GM21390 (cell line): ENCODE measurements at regions not wholly inside any gene's neighbourhood (a gene's known extent, or its start where the extent isn't known, plus 50 kb on each side); places are given as distances from the start of the nearest gene placed in this dataset.

Source experiments
- ATAC-seq: cut with Tn5 transposase; IDR thresholded peaks from one replicate; pipeline ENCODE4 v1.9.1; 2021; ENCODE audit not compliant: unreplicated experiment

- no peak for ATAC-seq
These were observed 472.5 kb upstream of the PIK3C3 start for GRCh38 chr18:41482501-41482900.

GRCh38 chr18:41466436-41467160 is 488.4 kb upstream of the PIK3C3 start:
- ATAC-seq, result no peak

- no peak for ATAC-seq
These were observed 489.6 kb upstream of the PIK3C3 start for GRCh38 chr18:41465386-41465785.

DNA sequence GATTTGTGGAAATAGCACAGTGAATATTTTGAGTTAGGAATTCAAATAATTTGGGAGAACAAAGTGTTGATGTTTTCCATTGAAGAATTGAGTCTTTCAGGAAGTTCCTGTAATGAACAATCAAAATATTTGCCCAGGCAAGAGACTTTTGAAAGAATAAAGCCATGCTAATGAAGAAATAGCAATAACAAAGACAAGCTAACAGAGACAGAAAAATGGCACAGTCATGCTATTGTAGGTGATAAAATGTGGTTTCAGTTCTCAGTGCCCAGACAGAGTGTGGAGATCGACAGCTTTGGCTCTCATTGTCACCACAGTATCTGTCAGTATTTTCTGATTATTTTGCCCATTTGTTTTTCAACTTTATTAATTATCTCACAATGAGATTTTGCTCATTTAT is 490.8 kb upstream of the PIK3C3 start:
- ATAC-seq, result no peak

DNA sequence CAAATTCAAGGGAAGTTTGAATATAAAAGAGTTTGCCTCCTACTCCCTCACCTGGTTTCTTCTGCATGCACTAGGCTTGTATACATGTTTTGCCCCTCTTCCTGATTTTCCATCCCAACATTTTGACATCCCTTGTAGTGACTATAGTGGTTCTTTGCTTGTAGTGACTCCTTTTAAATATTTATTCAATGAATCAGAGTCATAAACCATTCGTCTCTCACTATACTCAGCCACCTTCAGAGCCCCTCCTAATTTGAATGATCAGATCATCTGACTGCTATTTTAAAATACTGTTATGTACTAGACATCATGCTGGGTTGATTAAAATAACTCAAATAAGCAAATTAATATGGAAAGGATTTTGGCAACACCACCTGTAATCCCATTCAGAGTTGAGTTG is 492.1 kb upstream of the PIK3C3 start:
- no peak for ATAC-seq

DNA sequence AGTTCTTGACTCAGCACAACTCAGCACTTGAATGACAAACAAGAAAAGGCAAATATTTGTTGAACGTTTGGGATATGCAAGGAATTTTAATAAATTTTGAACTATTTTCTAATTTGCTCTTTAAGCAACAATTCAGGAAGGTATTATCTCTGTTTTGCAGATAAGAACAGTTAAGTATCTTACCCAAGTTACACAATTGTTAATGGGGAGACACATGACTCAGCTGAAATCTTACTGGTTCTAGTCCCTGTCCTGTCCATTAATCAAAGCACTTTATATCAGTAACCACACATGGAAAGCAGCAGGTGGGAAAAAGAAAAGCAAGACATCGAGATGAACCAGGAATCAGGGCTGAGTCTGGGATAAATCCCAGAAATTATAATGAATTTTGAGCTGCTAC is 493.9 kb upstream of the PIK3C3 start:
- no peak for ATAC-seq

GRCh38 chr18:41459656-41460055 is 495.4 kb upstream of the PIK3C3 start:
- no peak for ATAC-seq

DNA sequence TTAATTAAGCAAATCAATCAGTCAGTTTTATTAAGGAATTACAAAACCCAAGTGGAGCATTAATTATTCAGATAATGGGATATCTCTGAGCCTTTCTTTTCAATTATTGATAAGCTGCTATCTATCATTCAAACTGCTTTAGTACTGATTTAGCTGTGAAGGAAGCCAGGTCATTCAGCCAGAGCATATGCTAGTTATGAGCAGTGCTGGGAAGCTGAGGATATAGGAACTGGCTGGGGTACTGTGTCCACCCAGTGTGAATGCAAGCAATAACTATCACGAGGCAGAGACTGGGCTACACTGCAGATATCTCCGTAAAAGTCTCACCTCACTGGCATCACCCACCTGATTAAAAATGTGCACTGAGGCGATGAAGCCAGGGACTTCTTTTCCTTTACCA is 496.7 kb upstream of the PIK3C3 start:
- no peak for ATAC-seq

GRCh38 chr18:41457765-41458326 is 497.2 kb upstream of the PIK3C3 start:
- no peak for ATAC-seq

GRCh38 chr18:41456831-41457230 is 498.2 kb upstream of the PIK3C3 start:
- ATAC-seq, result no peak

DNA sequence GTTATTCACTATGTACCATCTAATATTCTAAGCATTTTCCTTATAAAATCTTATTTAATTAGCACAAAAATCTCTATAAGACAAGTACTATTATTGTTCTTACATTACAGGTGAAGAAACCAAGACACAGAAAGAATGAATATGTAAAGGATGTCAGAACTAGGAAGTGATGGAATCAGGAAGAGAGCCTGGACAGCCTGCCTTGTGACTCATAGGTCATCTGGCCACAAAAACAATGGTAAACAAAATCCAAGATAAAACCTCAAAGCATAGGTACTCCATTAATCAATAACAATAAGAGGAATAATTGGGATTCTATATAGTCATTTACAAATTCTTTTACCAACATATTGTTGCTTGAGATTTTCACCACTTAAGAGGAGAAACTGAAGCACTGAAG is 505.4 kb upstream of the PIK3C3 start:
- no peak for ATAC-seq

DNA sequence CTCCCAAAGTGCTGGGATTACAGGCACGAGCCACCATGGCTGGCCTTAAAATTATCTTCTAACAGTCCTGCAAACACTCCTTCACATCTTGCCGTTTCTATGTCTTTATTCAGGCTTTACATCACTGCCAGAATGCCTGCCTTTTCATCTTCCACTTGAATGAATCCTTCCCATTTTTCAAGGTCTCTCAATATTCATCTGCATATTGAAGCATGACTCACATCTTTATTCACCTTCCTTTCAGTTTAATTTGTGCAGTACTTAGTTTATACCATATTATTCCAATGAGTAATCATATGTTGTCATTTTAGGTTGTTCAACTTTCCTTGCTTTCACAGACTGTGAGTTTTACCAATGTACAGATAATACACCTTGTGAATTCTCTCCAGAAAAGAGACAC is 510.1 kb upstream of the PIK3C3 start:
- no peak for ATAC-seq

GRCh38 chr18:41436772-41437171 is 518.3 kb upstream of the PIK3C3 start:
- no peak for ATAC-seq

DNA sequence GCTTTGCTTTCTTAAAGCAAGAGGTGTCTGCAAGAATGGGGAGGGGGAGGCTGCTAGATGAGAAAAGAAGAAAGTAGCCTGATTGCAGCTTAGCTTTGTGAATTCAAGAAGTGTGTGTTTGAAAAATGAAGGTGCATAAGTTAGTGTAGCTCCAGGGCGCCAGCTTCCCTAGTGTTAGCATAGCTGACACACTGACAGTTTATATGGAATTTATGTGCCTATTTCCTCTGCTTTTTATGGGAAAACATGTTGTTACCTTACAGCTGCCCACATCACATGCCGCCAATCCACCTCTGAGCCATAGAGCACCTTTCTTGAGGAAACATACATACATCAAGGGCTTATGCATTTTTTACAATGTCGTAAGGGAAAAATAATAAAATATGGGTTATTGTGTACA is 536.4 kb upstream of the PIK3C3 start:
- no peak for ATAC-seq

DNA sequence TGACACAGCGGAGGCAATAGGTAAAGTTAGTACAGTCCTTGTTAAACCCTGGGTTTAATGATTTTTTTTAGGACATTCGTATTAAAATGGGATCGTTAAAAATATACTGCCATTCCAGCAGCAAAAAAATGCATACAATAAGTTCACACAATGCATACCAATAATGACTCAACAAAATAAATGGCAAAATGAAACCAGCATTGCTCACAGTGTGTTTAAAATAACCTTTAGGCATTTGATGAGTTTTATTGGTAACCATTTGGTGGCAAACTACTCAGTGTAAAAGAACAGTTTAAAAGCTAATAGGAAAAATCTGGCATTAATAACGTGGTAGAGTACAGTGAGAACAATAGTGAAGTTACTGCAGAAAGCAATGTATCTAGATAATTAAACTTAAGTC is 539.0 kb upstream of the PIK3C3 start:
- ATAC-seq, result no peak

GRCh38 chr18:41410006-41410405 is 545.0 kb upstream of the PIK3C3 start:
- no peak for ATAC-seq

DNA sequence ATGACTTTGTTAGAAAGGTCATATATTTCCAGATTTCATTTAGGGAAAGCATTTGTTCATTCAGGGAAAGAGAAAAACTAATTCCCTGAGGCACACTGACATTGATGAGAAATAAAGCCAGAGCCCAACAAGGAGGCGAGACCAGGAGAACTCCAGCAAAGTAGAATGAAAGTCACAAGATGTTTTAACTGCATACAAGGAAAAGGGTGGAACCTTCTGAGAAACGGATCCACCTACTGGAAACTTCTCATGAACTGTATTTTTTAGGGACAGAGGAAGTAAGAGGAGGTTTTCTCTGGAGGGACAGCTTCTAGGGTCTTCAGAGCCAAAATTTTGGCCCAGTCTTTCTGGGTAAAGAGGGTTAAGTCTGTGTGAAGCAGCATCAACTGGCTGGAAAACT is 548.2 kb upstream of the PIK3C3 start:
- ATAC-seq, result no peak

- no peak for ATAC-seq
These were observed 558.2 kb upstream of the PIK3C3 start for GRCh38 chr18:41396861-41397260.

- no peak for ATAC-seq
These were observed 558.8 kb upstream of the PIK3C3 start for GRCh38 chr18:41396211-41396610.

- no peak for ATAC-seq
These were observed 559.3 kb upstream of the PIK3C3 start for GRCh38 chr18:41395695-41396094.

DNA sequence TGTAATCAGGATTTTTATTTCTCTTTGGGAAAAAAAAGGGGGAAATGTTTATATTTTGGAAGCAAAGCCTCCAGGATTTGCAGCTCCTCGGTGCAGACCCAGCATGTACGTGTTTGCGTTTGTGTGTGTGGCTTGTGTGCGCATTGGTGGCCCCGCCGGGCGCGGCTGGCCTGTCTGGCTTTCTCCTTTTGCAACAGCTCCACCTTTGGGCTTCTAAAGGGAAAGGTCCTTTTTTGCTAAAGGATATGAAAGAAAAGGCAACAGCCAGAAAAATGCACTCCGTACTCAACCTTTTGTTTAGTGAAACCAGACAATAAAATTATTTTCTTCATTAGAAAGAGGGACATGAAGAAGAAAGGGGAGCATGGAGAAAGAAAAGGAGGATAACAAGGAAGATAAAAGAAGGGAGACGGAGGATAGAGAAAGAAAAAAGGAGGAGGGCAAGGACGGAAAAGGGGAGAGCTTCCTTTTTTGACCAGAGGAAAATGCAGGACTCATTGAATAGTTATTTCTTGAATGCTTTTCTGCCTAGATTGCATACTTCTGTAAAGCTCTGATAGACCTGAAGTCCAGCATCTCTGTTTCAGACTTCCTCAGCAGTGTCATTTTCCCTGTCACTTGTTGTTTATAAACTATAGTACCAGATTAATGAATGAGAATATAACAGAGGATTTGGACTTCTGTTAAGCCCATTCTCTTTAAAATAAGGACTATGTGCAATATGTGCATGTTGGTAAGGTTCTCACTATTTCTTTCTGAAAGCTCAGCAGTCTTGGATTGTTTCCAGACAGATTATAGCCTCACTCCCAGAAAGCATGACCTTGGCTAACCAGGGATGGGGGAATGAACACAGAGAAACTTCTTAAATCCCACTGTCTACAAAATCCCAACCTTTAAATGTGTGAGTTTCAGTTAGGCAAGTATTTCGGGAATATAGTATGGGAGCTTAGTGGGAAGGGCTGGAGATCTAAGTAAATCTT is 563.1 kb upstream of the PIK3C3 start:
- no peak for ATAC-seq

- ATAC-seq, result no peak
These were observed 564.7 kb upstream of the PIK3C3 start for GRCh38 chr18:41390309-41390708.
